ENCODE measurements at regions not wholly inside any gene's neighbourhood (a gene's known extent, or its start where the extent isn't known, plus 50 kb on each side); places are given as distances from the start of the nearest gene placed in this dataset.

- DNase-seq, result no peak
Observed at GRCh38 chr14:104522926-104523545, 56.5 kb upstream of the C14orf180 start.

GRCh38 chr14:104523546-104523935, 56.0 kb upstream of the C14orf180 start:
- no peak for DNase-seq

- no peak for DNase-seq
Observed at GRCh38 chr14:104524726-104525125, 54.8 kb upstream of the C14orf180 start.

GRCh38 chr14:104526723-104527645, 52.6 kb upstream of the C14orf180 start:
- DNase-seq, result no peak

- no peak for DNase-seq
Observed at GRCh38 chr14:104527857-104528459, 51.6 kb upstream of the C14orf180 start.

GRCh38 chr14:104528496-104528895, 51.1 kb upstream of the C14orf180 start:
- DNase-seq, result no peak

All from DMS 273 treated with DMSO at 0.1 percent for 48 hours (cell line).